ENCODE measurements at regions not wholly inside any gene's neighbourhood (a gene's known extent, or its start where the extent isn't known, plus 50 kb on each side); places are given as distances from the start of the nearest gene placed in this dataset.

GRCh38 chr10:89904755-89905154 is 203.4 kb downstream of the KIF20B start:
- no peak for TF ChIP-seq CTCF (IDR thresholded peaks at IDR 0.05; ENCODE audit: insufficient read depth, low read length, poor library complexity, severe bottlenecking)
- TF ChIP-seq EZH2phosphoT487 (conservative IDR thresholded peaks at IDR 0.05; ENCODE audit: low read length) = no peak

Data from SU-DHL-6 (cell line).